Progenitor cell of endocrine pancreas (in vitro differentiated cells): ENCODE measurements at regions not wholly inside any gene's neighbourhood (a gene's known extent, or its start where the extent isn't known, plus 50 kb on each side); places are given as distances from the start of the nearest gene placed in this dataset.

Source experiments
- DNase-seq: peaks from one replicate; pipeline ENCODE4 v3.0.0; 2021; ENCODE audit warnings: low spot score; ENCODE audit not compliant: unreplicated experiment
- H3K27ac Mint-ChIP-seq: 2 replicates; pipeline ENCODE4 v1.8.0; 2021; ENCODE audit warnings: mild to moderate bottlenecking, moderate library complexity, mixed read lengths
- H3K27me3 Mint-ChIP-seq: 2 replicates; pipeline ENCODE4 v1.8.0; 2021; ENCODE audit warnings: mixed read lengths
- H3K36me3 Mint-ChIP-seq: 2 replicates; pipeline ENCODE4 v1.8.0; 2022; ENCODE audit warnings: mixed read lengths; ENCODE audit not compliant: insufficient read depth
- H3K4me1 Mint-ChIP-seq: 2 replicates; pipeline ENCODE4 v1.8.0; 2021; ENCODE audit warnings: low read depth, mixed read lengths
- H3K4me3 Mint-ChIP-seq: 2 replicates; pipeline ENCODE4 v1.8.0; 2021; ENCODE audit warnings: low read depth, mild to moderate bottlenecking, moderate library complexity, mixed read lengths
- H3K9me3 Mint-ChIP-seq: 2 replicates; pipeline ENCODE4 v1.8.0; 2021; ENCODE audit warnings: low read depth, mixed read lengths
- CTCF ChIP-seq: fragments of 200-600 bp; sonication (generic); IDR thresholded peaks from one replicate; pipeline ENCODE4 v1.5.0; 2021; ENCODE audit warnings: antibody characterized with exemption, mild to moderate bottlenecking; ENCODE audit not compliant: unreplicated experiment

- Mint-ChIP-seq H3K27me3 (no peaks in the 10 kb centered on the region), H3K4me3 (no peak overlapping the region), H3K9me3 (no peaks in the 10 kb centered on the region), H3K27ac (no peak overlapping the region), H3K36me3 (no peaks in the 10 kb centered on the region), H3K4me1 (peaks cover 34% of the 10 kb centered on the region)
- DNase-seq: no peak
- no peak for TF ChIP-seq CTCF
Measured at GRCh38 chrX:6383488-6383887, 151.4 kb downstream of the VCX3A start.

GRCh38 chrX:6382284-6382683 is 152.6 kb downstream of the VCX3A start:
- Mint-ChIP-seq H3K4me1 (peaks cover 30% of the 10 kb centered on the region), H3K36me3 (no peaks in the 10 kb centered on the region), H3K27ac (no peak overlapping the region), H3K9me3 (no peaks in the 10 kb centered on the region), H3K27me3 (no peaks in the 10 kb centered on the region), H3K4me3 (peak overlapping the region; percentile 4)
- no peak for DNase-seq
- TF ChIP-seq CTCF: no peak

- peak overlapping the region; percentile 34 for H3K27ac Mint-ChIP-seq
- no peak for DNase-seq
Measured at GRCh38 chrX:6377103-6377764, 148.6 kb upstream of the NLGN4X start.

GRCh38 chrX:6374556-6374955 is 145.9 kb upstream of the NLGN4X start:
- Mint-ChIP-seq H3K27me3 (no peaks in the 10 kb centered on the region), H3K4me1 (peaks cover 18% of the 10 kb centered on the region), H3K36me3 (no peaks in the 10 kb centered on the region), H3K27ac (no peak overlapping the region), H3K9me3 (peaks cover 4% of the 10 kb centered on the region), H3K4me3 (no peak overlapping the region)
- no peak for DNase-seq
- no peak for TF ChIP-seq CTCF

More at GRCh38 chrX:6377103-6377764, 148.6 kb upstream of the NLGN4X start:
- Mint-ChIP-seq H3K36me3 (no peaks in the 10 kb centered on the region), H3K9me3 (peaks cover 4% of the 10 kb centered on the region), H3K27me3 (no peaks in the 10 kb centered on the region), H3K4me3 (no peak overlapping the region), H3K4me1 (peaks cover 30% of the 10 kb centered on the region)
- TF ChIP-seq CTCF: no peak

- H3K4me3 Mint-ChIP-seq: no peak overlapping the region
- no peak overlapping the region for H3K27ac Mint-ChIP-seq
- H3K27me3 Mint-ChIP-seq: no peaks in the 10 kb centered on the region
- DNase-seq: no peak
- no peak for TF ChIP-seq CTCF
- H3K36me3 Mint-ChIP-seq: no peaks in the 10 kb centered on the region
- peaks cover 4% of the 10 kb centered on the region for H3K9me3 Mint-ChIP-seq
- peaks cover 26% of the 10 kb centered on the region for H3K4me1 Mint-ChIP-seq
Measured at GRCh38 chrX:6372981-6373380, 144.3 kb upstream of the NLGN4X start.
